Esophagus squamous epithelium (tissue), 4 donors: ENCODE measurements at regions not wholly inside any gene's neighbourhood (a gene's known extent, or its start where the extent isn't known, plus 50 kb on each side); places are given as distances from the start of the nearest gene placed in this dataset.

Source experiments
- POLR2A ChIP-seq, 4 donors: fragments of 450-650 bp; IDR thresholded peaks; one replicate each; pipeline ENCODE4 v1.6.1; 2017; ENCODE audit warnings: antibody characterized with exemption in 4 of 4, mild to moderate bottlenecking in 4 of 4, moderate library complexity in 3 of 4
- TF ChIP-seq, protein P1 (sequence below), 6 experiments: fragments of 450-650 bp in 4 of 6; fragments of 200-600 bp in 2 of 6; sonication (generic) in 2 of 6; IDR thresholded peaks; one replicate each; pipeline ENCODE4 v1.5.1; 2016 to 2019; ENCODE audit warnings: antibody characterized with exemption in 6 of 6, mild to moderate bottlenecking in 4 of 6, moderate library complexity in 4 of 6

DNA sequence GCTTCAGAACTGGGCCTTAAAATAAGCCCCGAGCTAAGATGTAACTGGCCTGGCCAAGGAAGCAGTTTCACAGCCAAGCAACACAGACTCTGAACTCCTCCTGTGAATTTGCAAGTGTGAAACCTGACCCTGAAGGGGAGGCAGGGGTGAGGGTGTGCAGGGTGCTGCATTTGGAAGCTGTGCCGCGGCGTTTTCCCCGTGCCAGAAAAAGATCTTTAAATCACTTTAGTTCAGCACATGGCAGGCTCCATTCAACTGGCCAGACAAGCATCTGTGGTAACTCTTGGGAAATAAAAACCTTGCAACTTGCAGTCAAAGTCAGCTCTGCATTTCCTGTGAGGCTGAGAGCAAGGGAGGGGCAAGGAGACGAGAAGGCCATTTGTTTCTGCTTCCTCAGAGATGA is 209.3 kb upstream of the SOX11 start:
- TF ChIP-seq, protein P1, sequence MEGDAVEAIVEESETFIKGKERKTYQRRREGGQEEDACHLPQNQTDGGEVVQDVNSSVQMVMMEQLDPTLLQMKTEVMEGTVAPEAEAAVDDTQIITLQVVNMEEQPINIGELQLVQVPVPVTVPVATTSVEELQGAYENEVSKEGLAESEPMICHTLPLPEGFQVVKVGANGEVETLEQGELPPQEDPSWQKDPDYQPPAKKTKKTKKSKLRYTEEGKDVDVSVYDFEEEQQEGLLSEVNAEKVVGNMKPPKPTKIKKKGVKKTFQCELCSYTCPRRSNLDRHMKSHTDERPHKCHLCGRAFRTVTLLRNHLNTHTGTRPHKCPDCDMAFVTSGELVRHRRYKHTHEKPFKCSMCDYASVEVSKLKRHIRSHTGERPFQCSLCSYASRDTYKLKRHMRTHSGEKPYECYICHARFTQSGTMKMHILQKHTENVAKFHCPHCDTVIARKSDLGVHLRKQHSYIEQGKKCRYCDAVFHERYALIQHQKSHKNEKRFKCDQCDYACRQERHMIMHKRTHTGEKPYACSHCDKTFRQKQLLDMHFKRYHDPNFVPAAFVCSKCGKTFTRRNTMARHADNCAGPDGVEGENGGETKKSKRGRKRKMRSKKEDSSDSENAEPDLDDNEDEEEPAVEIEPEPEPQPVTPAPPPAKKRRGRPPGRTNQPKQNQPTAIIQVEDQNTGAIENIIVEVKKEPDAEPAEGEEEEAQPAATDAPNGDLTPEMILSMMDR (IDR thresholded peaks at IDR 0.05), result no peak
- no peak for TF ChIP-seq POLR2A (IDR thresholded peaks at IDR 0.05)
